HepG2 (cell line): ENCODE measurements at regions not wholly inside any gene's neighbourhood (a gene's known extent, or its start where the extent isn't known, plus 50 kb on each side); places are given as distances from the start of the nearest gene placed in this dataset.

Experiments used
- ATAC-seq: fragments of 200-7000 bp; cut with Tn5 transposase; 3 replicates; pipeline ENCODE4 v1.9.1; 2020; ENCODE audit warnings: mild to moderate bottlenecking, moderate library complexity
- BruUV-seq: library from RNA; stranded (reverse); fragments of 400-500 nt; replicated peaks from 2 replicates; lab custom pipeline; 2021; lab: Mats Ljungman, UMichigan
- CTCF ChIA-PET: fragments of 300-600 bp; formaldehyde crosslinking; extraction: SDS; loops from one replicate; lab custom pipeline; 2021; ENCODE audit warnings: low total read pairs, inconsistent platforms, low intra/inter-chr PET ratio; lab: Yijun Ruan, JAX
- POLR2A ChIA-PET: fragments of 350-600 bp; sonication (Branson Sonifier 250); formaldehyde crosslinking; loops from one replicate; lab custom pipeline; 2020; ENCODE audit warnings: antibody characterized with exemption, inconsistent platforms; lab: Yijun Ruan, JAX
- DNase-seq: peaks from one replicate; pipeline ENCODE4 v3.0.0-alpha.2; 2015; ENCODE audit warnings: low spot score
- FAIRE-seq: peaks from 3 replicates; lab custom pipeline; 2011; peaks lifted over from hg19 to GRCh38; lab: Jason Lieb, UNC
- H2AFZ ChIP-seq: one replicate; pipeline ENCODE4 v1.6.1; 2011; ENCODE audit warnings: low read length, inconsistent platforms
- H3K27ac ChIP-seq: fragments of 300-600 bp; 3 replicates; pipeline ENCODE4 v1.8.0; 2011; ENCODE audit warnings: mixed run types, mild to moderate bottlenecking, mixed read lengths, low read length, inconsistent platforms; ENCODE audit not compliant: insufficient read depth; ENCODE audit errors: extremely low read length
- H3K27me3 ChIP-seq, 2 experiments: fragments of 200-600 bp in 1 of 2; 2 replicates in 1 of 2; 3 replicates in 1 of 2; pipeline versions ENCODE4 v1.6.0 to v1.8.0; 2011; ENCODE audit warnings: low read length in 2 of 2, mild to moderate bottlenecking in 2 of 2, moderate library complexity in 2 of 2, inconsistent platforms in 1 of 2; ENCODE audit not compliant: insufficient read depth in 2 of 2, control insufficient read depth in 1 of 2
- H3K36me3 ChIP-seq, 2 experiments: fragments of 200-600 bp in 1 of 2; replicated peaks in 1 of 2; 2 replicates in 1 of 2; 3 replicates in 1 of 2; pipeline versions ENCODE4 v1.5.1 to v1.8.0; 2011; ENCODE audit warnings: low read length in 2 of 2, inconsistent platforms in 1 of 2; ENCODE audit not compliant: insufficient read depth in 2 of 2, control insufficient read depth in 1 of 2
- H3K4me1 ChIP-seq: 2 replicates; pipeline ENCODE4 v1.5.1; 2012; ENCODE audit warnings: low read length, inconsistent platforms; ENCODE audit not compliant: insufficient read depth
- H3K4me2 ChIP-seq: 2 replicates; pipeline ENCODE4 v1.6.0; 2011; ENCODE audit warnings: low read depth, low read length, inconsistent platforms
- H3K4me3 ChIP-seq, 3 experiments: fragments of 200-600 bp in 1 of 3; sonication (generic), shearing (Covaris generic) in 1 of 3; replicated peaks in 1 of 3; 2 replicates each; pipeline ENCODE4 v1.5.1; 2011 to 2016; ENCODE audit warnings: low read length in 3 of 3, inconsistent platforms in 2 of 3, low read depth in 2 of 3, mild to moderate bottlenecking in 2 of 3, control low read depth in 1 of 3, mixed read lengths in 1 of 3; ENCODE audit not compliant: insufficient read depth in 1 of 3
- H3K79me2 ChIP-seq: one replicate; pipeline ENCODE4 v1.6.1; 2011; ENCODE audit warnings: low read length, inconsistent platforms; ENCODE audit not compliant: insufficient read depth
- H3K9ac ChIP-seq: 2 replicates; pipeline ENCODE4 v1.6.0; 2011; ENCODE audit warnings: mild to moderate bottlenecking, low read depth, low read length, inconsistent platforms; ENCODE audit not compliant: insufficient read depth
- H3K9me3 ChIP-seq: 2 replicates; pipeline ENCODE4 v1.5.1; 2012; ENCODE audit warnings: mild to moderate bottlenecking, low read length
- H4K20me1 ChIP-seq: 2 replicates; pipeline ENCODE4 v1.6.0; 2011; ENCODE audit warnings: inconsistent platforms, mild to moderate bottlenecking, low read length, moderate library complexity; ENCODE audit not compliant: insufficient read depth
- CREB3 ChIP-seq: sonication (generic); formaldehyde crosslinking; IDR thresholded peaks from 2 replicates; pipeline ENCODE4 v1.5.0; 2020; ENCODE audit warnings: missing genetic modification reagents
- HMG20A ChIP-seq: IDR thresholded peaks from 2 replicates; pipeline ENCODE4 v1.6.1; 2016; ENCODE audit warnings: borderline replicate concordance
- RARA ChIP-seq: IDR thresholded peaks from 2 replicates; pipeline ENCODE4 v1.6.1; 2016; ENCODE audit warnings: missing genetic modification reagents, missing compliant biosample characterization
- SNAPC4 ChIP-seq: sonication (generic); formaldehyde crosslinking; IDR thresholded peaks from 2 replicates; pipeline ENCODE4 v1.4.0; 2020; ENCODE audit warnings: mild to moderate bottlenecking, missing genetic modification reagents
- TAF1 ChIP-seq: sonication (generic); formaldehyde crosslinking; IDR thresholded peaks from 2 replicates; pipeline ENCODE4 v1.4.0; 2020; ENCODE audit warnings: missing genetic modification reagents
- TIGD3 ChIP-seq: sonication (generic); formaldehyde crosslinking; IDR thresholded peaks from 2 replicates; pipeline ENCODE4 v1.5.1; 2020; ENCODE audit warnings: mild to moderate bottlenecking, missing genetic modification reagents, borderline replicate concordance
- ZFP90 ChIP-seq: sonication (generic); formaldehyde crosslinking; IDR thresholded peaks from 2 replicates; pipeline ENCODE4 v1.8.0; 2022; ENCODE audit warnings: missing genetic modification reagents, mild to moderate bottlenecking, inconsistent platforms, borderline replicate concordance
- ZNF383 ChIP-seq: sonication (generic); formaldehyde crosslinking; IDR thresholded peaks from 2 replicates; pipeline ENCODE4 v1.4.0; 2020; ENCODE audit warnings: missing genetic modification reagents, mild to moderate bottlenecking, borderline replicate concordance
- ZNF646 ChIP-seq: sonication (generic); formaldehyde crosslinking; IDR thresholded peaks from 2 replicates; pipeline ENCODE4 v1.9.0; 2021; ENCODE audit warnings: mild to moderate bottlenecking, missing genetic modification reagents
- ZSCAN25 ChIP-seq: sonication (generic); formaldehyde crosslinking; IDR thresholded peaks from 2 replicates; pipeline ENCODE4 v1.8.0; 2022; ENCODE audit warnings: mild to moderate bottlenecking, missing genetic modification reagents
- WGBS: methylation state at CpG from one replicate; pipeline ENCODE4 v1.1.6; 2017; ENCODE audit warnings: low lambda C conversion rate; 5-methylcytosine and 5-hydroxymethylcytosine counted together
- in situ Hi-C: cut with HindIII; loops from 2 replicates; pipeline ENCODE4 v1.10.0; 2017; ENCODE audit warnings: low pct_unique_long_range_greater_than_20kb; ENCODE audit not compliant: extremely low pct_ligation_motif_present
- intact Hi-C: fragments of 100-400 bp; cut with micrococcal nuclease; formaldehyde crosslinking; loops from one replicate; pipeline ENCODE4 v1.10.0; 2022; ENCODE audit not compliant: unreplicated experiment

GRCh38 chr5:104890767-104891166 lies 1328.2 kb upstream of the NUDT12 start:
- Histone ChIP-seq H3K79me2 (no peaks in the 10 kb centered on the region), H3K36me3 (no peaks in the 10 kb centered on the region), H3K4me3 (no peak overlapping the region), H3K4me2 (no peak overlapping the region), H3K27me3 (no peaks in the 10 kb centered on the region), H4K20me1 (no peaks in the 10 kb centered on the region), H3K9ac (no peak overlapping the region), H3K9me3 (no peaks in the 10 kb centered on the region), H3K27ac (no peak overlapping the region), H3K4me1 (no peaks in the 10 kb centered on the region), H2AFZ (no peak overlapping the region)
- in situ Hi-C loops (no loop called here), intact Hi-C loops (no loop called here)
- ChIA-PET POLR2A (no interaction called here), CTCF (no interaction called here)
- FAIRE-seq (no peak), ATAC-seq (no peak), DNase-seq (no peak)
- BruUV-seq: no TSS peak
- 7% methylated on average over 1 of the region's 1 CpG for WGBS
- TF ChIP-seq ZNF383 (CRISPR knock-in tag): no peak
- no peak for TF ChIP-seq TIGD3 (CRISPR knock-in tag)
- no peak for TF ChIP-seq ZFP90 (CRISPR knock-in tag)
- TF ChIP-seq HMG20A (CRISPR knock-in tag): no peak
- TF ChIP-seq SNAPC4 (CRISPR knock-in tag): no peak
- no peak for TF ChIP-seq ZNF646
- TF ChIP-seq TAF1 (CRISPR knock-in tag): no peak
- TF ChIP-seq RARA (CRISPR knock-in tag): no peak
- TF ChIP-seq CREB3 (CRISPR knock-in tag): no peak
- TF ChIP-seq ZSCAN25 (CRISPR knock-in tag): no peak
